AG09309 (cell line): ENCODE measurements at regions not wholly inside any gene's neighbourhood (a gene's known extent, or its start where the extent isn't known, plus 50 kb on each side); places are given as distances from the start of the nearest gene placed in this dataset.

Experiments
- DNase-seq: peaks from one replicate; pipeline ENCODE4 v3.0.0-alpha.2; 2010; ENCODE audit warnings: low read depth
- H3K4me3 ChIP-seq: 2 replicates; pipeline ENCODE4 v1.5.1; 2011; ENCODE audit warnings: mild to moderate bottlenecking, low read depth, low read length, moderate library complexity; ENCODE audit not compliant: control insufficient read depth
- CTCF ChIP-seq: IDR thresholded peaks from 2 replicates; pipeline ENCODE4 v1.5.1; 2011; ENCODE audit warnings: mild to moderate bottlenecking, low read depth, low read length, inconsistent platforms; ENCODE audit not compliant: insufficient read depth, control insufficient read depth; ENCODE audit errors: missing control alignments

DNA sequence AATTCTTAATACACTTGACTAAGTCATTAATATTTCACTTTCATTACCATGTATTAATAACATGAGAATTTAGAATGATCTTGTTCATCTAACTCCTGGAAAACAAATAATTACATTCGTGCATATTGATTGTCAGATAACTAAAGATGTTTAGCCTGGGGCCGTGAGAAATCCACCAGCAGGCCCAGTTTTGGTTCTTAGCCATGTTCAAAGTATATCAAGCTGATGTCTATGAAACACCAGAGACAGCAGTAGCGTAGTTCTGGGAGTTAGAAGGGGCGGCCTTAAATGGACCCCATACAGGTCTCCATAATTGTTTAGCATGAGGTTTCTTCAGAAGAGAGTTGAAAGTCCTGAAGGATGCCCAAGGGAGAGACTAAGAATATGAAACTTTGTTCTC lies 103.6 kb upstream of the DPH6 start:
- no peak for DNase-seq
- no peak for TF ChIP-seq CTCF
- no peak overlapping the region for H3K4me3 ChIP-seq

GRCh38 chr15:35654332-35654731 lies 108.4 kb upstream of the DPH6 start:
- H3K4me3 ChIP-seq, result no peak overlapping the region
- TF ChIP-seq CTCF, result no peak
- no peak for DNase-seq

DNA sequence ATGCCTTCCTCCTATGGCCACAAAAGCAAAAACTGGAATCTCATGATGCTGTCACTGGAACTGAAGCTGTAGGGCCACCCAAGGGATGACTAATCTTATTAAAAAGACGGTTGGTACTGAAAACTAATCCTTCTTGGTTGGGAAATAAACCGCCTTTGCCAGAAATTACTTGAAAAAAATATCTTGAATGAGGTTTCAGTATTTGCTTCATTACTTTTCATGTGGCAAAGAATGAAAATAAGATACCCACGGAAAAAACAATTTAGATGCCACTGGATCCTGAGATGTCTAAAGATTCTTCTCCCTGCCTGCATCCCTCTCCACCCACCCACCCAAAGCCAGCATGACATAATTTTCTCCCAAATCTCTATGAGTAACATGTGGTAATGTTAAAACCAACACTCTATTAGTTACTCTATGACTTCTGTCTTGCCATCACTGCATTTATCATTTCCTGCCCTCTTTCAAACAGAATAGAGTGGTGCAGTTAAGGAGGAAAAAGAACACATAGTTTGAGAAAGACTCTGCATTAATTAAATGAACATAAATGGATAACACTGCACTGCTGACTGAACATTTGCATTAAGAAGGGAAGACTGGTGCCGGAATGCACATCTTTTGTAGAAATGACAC lies 111.8 kb upstream of the DPH6 start:
- TF ChIP-seq CTCF, result no peak
- peak; percentile 45 for DNase-seq
- H3K4me3 ChIP-seq, result no peak overlapping the region

DNA sequence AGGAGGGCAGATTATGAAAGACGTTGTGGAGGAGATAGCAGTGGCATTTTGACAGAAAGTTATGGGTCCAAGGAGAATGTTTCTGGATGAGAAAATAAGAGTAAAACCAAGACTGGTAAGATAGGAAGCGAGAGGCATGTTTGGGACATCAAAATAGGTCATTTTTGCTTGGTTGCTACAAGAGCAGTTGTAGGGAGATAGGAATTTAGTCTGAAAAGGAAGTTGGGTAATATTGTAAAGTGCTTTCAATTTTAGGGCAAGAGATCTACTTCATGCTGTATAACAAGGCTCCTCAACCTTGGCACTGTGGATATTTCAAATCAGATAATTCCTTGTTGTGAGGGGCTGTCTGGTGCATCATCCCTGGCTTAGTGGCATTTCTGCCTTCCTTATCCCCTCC lies 118.0 kb upstream of the DPH6 start:
- no peak overlapping the region for H3K4me3 ChIP-seq
- DNase-seq, result no peak
- no peak for TF ChIP-seq CTCF

GRCh38 chr15:35665896-35666536 lies 120.1 kb upstream of the DPH6 start:
- DNase-seq, result no peak
- H3K4me3 ChIP-seq, result no peak overlapping the region
- TF ChIP-seq CTCF, result no peak

DNA sequence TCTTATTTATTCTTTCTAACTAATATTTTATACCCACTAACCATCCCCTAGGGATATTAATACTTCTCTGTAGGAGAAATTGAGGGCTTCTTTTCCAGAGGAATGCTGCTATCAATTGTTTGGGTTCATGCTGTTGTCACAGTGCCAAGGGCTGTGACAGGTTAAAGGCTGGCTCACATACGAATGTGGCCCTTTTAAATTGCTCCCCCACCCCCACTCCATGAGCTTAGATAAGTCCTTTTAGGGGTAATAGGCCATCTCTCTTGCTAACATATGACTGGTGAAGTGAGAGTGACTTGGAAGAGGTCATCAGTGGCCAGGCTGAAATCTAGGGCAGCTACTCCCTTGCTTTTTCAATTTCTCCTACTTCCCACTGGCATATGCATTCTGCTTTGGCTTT lies 121.9 kb upstream of the DPH6 start:
- DNase-seq, result no peak
- TF ChIP-seq CTCF, result no peak
- no peak overlapping the region for H3K4me3 ChIP-seq
